ENCODE measurements at regions not wholly inside any gene's neighbourhood (a gene's known extent, or its start where the extent isn't known, plus 50 kb on each side); places are given as distances from the start of the nearest gene placed in this dataset.

DNA sequence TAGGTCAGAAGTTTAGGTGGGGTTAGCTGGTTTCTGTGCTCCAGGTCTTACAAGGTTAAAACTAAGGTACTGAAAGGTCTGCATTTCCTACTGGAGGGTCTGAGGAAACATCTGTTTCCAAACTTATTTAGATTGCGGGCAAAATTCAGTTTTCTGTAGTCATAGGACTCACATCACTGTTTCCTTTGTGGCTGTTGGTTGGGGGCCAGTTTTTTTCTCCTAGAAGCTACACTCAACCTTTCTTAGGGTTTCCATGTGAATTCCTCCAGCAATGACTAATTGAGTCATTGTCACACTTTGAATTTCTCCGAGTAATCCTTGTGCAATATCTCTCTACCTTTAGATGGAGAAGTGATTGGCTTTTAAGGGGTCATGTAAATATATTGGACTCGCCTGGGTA is 773.4 kb upstream of the SLITRK1 start:
- TF ChIP-seq, protein P1, sequence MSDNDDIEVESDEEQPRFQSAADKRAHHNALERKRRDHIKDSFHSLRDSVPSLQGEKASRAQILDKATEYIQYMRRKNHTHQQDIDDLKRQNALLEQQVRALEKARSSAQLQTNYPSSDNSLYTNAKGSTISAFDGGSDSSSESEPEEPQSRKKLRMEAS (CRISPR knock-in tag; IDR thresholded peaks at IDR 0.05): no peak
- TF ChIP-seq, protein P2, sequence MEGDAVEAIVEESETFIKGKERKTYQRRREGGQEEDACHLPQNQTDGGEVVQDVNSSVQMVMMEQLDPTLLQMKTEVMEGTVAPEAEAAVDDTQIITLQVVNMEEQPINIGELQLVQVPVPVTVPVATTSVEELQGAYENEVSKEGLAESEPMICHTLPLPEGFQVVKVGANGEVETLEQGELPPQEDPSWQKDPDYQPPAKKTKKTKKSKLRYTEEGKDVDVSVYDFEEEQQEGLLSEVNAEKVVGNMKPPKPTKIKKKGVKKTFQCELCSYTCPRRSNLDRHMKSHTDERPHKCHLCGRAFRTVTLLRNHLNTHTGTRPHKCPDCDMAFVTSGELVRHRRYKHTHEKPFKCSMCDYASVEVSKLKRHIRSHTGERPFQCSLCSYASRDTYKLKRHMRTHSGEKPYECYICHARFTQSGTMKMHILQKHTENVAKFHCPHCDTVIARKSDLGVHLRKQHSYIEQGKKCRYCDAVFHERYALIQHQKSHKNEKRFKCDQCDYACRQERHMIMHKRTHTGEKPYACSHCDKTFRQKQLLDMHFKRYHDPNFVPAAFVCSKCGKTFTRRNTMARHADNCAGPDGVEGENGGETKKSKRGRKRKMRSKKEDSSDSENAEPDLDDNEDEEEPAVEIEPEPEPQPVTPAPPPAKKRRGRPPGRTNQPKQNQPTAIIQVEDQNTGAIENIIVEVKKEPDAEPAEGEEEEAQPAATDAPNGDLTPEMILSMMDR (IDR thresholded peaks at IDR 0.05): no peak
- TF ChIP-seq, protein P3, sequence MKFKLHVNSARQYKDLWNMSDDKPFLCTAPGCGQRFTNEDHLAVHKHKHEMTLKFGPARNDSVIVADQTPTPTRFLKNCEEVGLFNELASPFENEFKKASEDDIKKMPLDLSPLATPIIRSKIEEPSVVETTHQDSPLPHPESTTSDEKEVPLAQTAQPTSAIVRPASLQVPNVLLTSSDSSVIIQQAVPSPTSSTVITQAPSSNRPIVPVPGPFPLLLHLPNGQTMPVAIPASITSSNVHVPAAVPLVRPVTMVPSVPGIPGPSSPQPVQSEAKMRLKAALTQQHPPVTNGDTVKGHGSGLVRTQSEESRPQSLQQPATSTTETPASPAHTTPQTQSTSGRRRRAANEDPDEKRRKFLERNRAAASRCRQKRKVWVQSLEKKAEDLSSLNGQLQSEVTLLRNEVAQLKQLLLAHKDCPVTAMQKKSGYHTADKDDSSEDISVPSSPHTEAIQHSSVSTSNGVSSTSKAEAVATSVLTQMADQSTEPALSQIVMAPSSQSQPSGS (CRISPR knock-in tag; IDR thresholded peaks at IDR 0.05; ENCODE audit: borderline replicate concordance, low read depth): no peak
- no peak for TF ChIP-seq TCF7 (CRISPR knock-in tag; IDR thresholded peaks at IDR 0.05; ENCODE audit: low read depth)
- TF ChIP-seq, protein P4, sequence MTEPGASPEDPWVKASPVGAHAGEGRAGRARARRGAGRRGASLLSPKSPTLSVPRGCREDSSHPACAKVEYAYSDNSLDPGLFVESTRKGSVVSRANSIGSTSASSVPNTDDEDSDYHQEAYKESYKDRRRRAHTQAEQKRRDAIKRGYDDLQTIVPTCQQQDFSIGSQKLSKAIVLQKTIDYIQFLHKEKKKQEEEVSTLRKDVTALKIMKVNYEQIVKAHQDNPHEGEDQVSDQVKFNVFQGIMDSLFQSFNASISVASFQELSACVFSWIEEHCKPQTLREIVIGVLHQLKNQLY (CRISPR knock-in tag; IDR thresholded peaks at IDR 0.05): no peak
